ENCODE measurements at regions not wholly inside any gene's neighbourhood (a gene's known extent, or its start where the extent isn't known, plus 50 kb on each side); places are given as distances from the start of the nearest gene placed in this dataset.

GRCh38 chr6:56311061-56311460, 63.7 kb upstream of the COL21A1 start:
- Mint-ChIP-seq H3K4me1 (no peaks in the 10 kb centered on the region), H3K27ac (no peak overlapping the region), H3K36me3 (ENCODE audit: low read depth) (peaks cover 11% of the 10 kb centered on the region), H3K4me3 (no peak overlapping the region), H3K27me3 (ENCODE audit: insufficient read depth, low read depth, poor library complexity) (peaks cover 7% of the 10 kb centered on the region), H3K9me3 (peaks cover 26% of the 10 kb centered on the region)
- H3K79me2 ChIP-seq (replicated peaks; ENCODE audit: insufficient read depth): no peaks in the 10 kb centered on the region
- H3K4me2 ChIP-seq: no peak overlapping the region
- no peaks in the 10 kb centered on the region for H3K9me2 ChIP-seq (ENCODE audit: insufficient read depth)
- DNase-seq (ENCODE audit: low spot score) (no peak), ATAC-seq (no peak)
- 0 out of 2 replicates have a peak, but pooled peaks cover 3% of the 10 kb centered on the region for H3K36me3 ChIP-seq (ENCODE audit: insufficient read depth)
- H3K4me1 ChIP-seq (ENCODE audit: insufficient read depth): no peaks in the 10 kb centered on the region
- no peaks in the 10 kb centered on the region for H3F3A ChIP-seq (replicated peaks; ENCODE audit: low read depth)
- no peaks in the 10 kb centered on the region for H3K27me3 ChIP-seq (ENCODE audit: insufficient read depth)
- no peak overlapping the region for H3K4me3 ChIP-seq
- TF ChIP-seq NANOG (IDR thresholded peaks at IDR 0.05; ENCODE audit: borderline replicate concordance): no peak
- TF ChIP-seq POLR2AphosphoS5 (IDR thresholded peaks at IDR 0.05; ENCODE audit: low read depth): no peak
- no peak for TF ChIP-seq EZH2phosphoT487 (IDR thresholded peaks at IDR 0.05; ENCODE audit: unreplicated experiment)
- H4K20me1 ChIP-seq (replicated peaks; ENCODE audit: insufficient read depth): no peaks in the 10 kb centered on the region
- no peak overlapping the region for H2AFZ ChIP-seq
- no peak overlapping the region for H3K27ac ChIP-seq (ENCODE audit: low read depth)

- Mint-ChIP-seq H3K27ac (no peak overlapping the region), H3K36me3 (ENCODE audit: low read depth) (peaks cover 11% of the 10 kb centered on the region), H3K4me3 (no peak overlapping the region), H3K27me3 (ENCODE audit: insufficient read depth, low read depth, poor library complexity) (peaks cover 5% of the 10 kb centered on the region), H3K4me1 (no peaks in the 10 kb centered on the region), H3K9me3 (peaks cover 26% of the 10 kb centered on the region)
- DNase-seq (ENCODE audit: low spot score) (no peak), ATAC-seq (no peak)
- Histone ChIP-seq H3K4me1 (ENCODE audit: insufficient read depth) (no peaks in the 10 kb centered on the region), H3K27ac (ENCODE audit: low read depth) (no peak overlapping the region), H3K4me3 (no peak overlapping the region), H4K20me1 (replicated peaks; ENCODE audit: insufficient read depth) (no peaks in the 10 kb centered on the region), H3K4me2 (no peak overlapping the region), H3K9me2 (ENCODE audit: insufficient read depth) (no peaks in the 10 kb centered on the region), H3F3A (replicated peaks; ENCODE audit: low read depth) (no peaks in the 10 kb centered on the region), H3K27me3 (ENCODE audit: insufficient read depth) (no peaks in the 10 kb centered on the region), H3K79me2 (replicated peaks; ENCODE audit: insufficient read depth) (no peaks in the 10 kb centered on the region), H3K36me3 (ENCODE audit: insufficient read depth) (0 out of 2 replicates have a peak, but pooled peaks cover 3% of the 10 kb centered on the region), H2AFZ (no peak overlapping the region)
- TF ChIP-seq POLR2AphosphoS5 (IDR thresholded peaks at IDR 0.05; ENCODE audit: low read depth) (no peak), CTCF (conservative IDR thresholded peaks at IDR 0.05; ENCODE audit: low read depth in 2 of 2) (peak in 1 of 2 experiments; percentile 27; a peak in 1 of 4 replicates)
These were observed 62.9 kb upstream of the COL21A1 start for GRCh38 chr6:56310241-56310640.

GRCh38 chr6:56299916-56300315, 52.5 kb upstream of the COL21A1 start:
- Histone ChIP-seq H3K36me3 (ENCODE audit: insufficient read depth) (no peaks in the 10 kb centered on the region), H3K4me2 (no peak overlapping the region), H3K79me2 (replicated peaks; ENCODE audit: insufficient read depth) (no peaks in the 10 kb centered on the region), H3K9me2 (ENCODE audit: insufficient read depth) (no peaks in the 10 kb centered on the region), H3K4me3 (no peak overlapping the region), H3K4me1 (ENCODE audit: insufficient read depth) (no peaks in the 10 kb centered on the region), H4K20me1 (replicated peaks; ENCODE audit: insufficient read depth) (no peaks in the 10 kb centered on the region), H2AFZ (no peak overlapping the region), H3K27me3 (ENCODE audit: insufficient read depth) (no peaks in the 10 kb centered on the region), H3F3A (replicated peaks; ENCODE audit: low read depth) (no peaks in the 10 kb centered on the region), H3K27ac (ENCODE audit: low read depth) (no peak overlapping the region)
- no peaks in the 10 kb centered on the region for H3K27me3 Mint-ChIP-seq (ENCODE audit: insufficient read depth, low read depth, poor library complexity)
- H3K4me1 Mint-ChIP-seq: no peaks in the 10 kb centered on the region
- H3K36me3 Mint-ChIP-seq (ENCODE audit: low read depth): no peaks in the 10 kb centered on the region
- H3K9me3 Mint-ChIP-seq: peaks cover 3% of the 10 kb centered on the region; the same call in 2 of the 3 replicates
- H3K27ac Mint-ChIP-seq: no peak overlapping the region
- H3K4me3 Mint-ChIP-seq: no peak overlapping the region
- ATAC-seq (no peak), DNase-seq (ENCODE audit: low spot score) (no peak)
- TF ChIP-seq CTCF (conservative IDR thresholded peaks at IDR 0.05; ENCODE audit: low read depth in 2 of 2) (no peak), ZNF462 (CRISPR knock-in tag; IDR thresholded peaks at IDR 0.05) (no peak)
